Cardiac fibroblast (primary cell): ENCODE measurements at regions not wholly inside any gene's neighbourhood (a gene's known extent, or its start where the extent isn't known, plus 50 kb on each side); places are given as distances from the start of the nearest gene placed in this dataset.
"Not testable (repeated sequence)": the region's sequence is repeated elsewhere in the genome, so short reads cannot be mapped to it uniquely, and the experiment has no call there.

Experiments
- DNase-seq, 2 donors: peaks; one replicate each; pipeline versions ENCODE4 v3.0.0 to v3.0.0-alpha.2; 2010; ENCODE audit warnings: low read depth in 2 of 2
- H3K4me3 ChIP-seq, 2 donors: replicated peaks in 1 of 2; 1 replicate in 1 of 2; 2 replicates in 1 of 2; pipeline ENCODE4 v1.5.1; 2011; ENCODE audit warnings: low read depth in 2 of 2, low read length in 2 of 2, mild to moderate bottlenecking in 2 of 2, moderate library complexity in 1 of 2
- CTCF ChIP-seq: IDR thresholded peaks from one replicate; pipeline ENCODE4 v1.5.1; 2011; ENCODE audit warnings: low read depth, mild to moderate bottlenecking, low read length, inconsistent platforms

DNA sequence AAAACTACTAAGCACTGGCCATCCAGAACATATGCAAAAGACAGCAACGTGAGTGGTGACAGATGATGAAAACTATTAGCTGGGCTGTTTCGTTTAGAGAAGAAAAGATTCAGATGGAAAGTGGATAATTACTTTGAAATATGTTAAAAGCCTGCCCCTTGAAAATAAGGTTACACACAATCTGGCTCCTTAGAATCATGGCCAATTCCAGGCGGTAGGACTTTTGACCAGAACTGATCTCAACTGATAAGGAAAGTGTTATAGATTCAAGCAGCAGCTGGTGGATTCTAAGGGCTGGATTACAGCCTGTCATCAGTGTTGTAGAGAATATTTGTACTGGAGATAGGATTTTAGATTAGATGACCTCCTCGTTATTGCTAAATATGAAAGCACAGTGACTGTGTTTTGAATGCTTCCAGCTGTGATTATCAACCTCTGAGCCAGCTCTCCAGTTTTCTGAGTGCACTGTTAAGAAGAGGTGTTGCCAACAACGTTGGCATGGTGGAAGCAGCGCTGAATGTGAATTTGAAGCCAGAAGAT, 75.1 kb downstream of the KBTBD2 start:
- DNase-seq: peak in 1 of 2 donors; percentile 15
- not testable (repeated sequence) for H3K4me3 ChIP-seq

DNA sequence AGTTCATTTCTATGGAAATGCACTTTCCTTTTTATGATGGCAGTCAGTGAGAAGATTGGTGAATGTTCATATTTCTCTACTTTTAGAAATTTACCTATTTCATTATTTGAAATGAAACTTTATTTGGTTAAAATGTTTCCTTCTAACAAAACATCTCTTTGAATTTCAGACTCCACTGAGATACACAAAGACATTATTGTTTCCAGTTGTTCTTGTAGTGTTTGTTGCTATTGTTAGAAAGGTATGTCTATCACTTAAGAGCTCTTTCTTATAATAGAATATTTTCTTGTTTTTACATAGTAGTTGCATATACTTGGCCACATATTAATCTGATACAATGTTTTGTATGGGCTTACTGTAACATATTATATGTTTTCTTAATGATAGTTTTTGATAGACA, 76.8 kb downstream of the KBTBD2 start:
- DNase-seq, H3K4me3 ChIP-seq: not testable (repeated sequence)

DNA sequence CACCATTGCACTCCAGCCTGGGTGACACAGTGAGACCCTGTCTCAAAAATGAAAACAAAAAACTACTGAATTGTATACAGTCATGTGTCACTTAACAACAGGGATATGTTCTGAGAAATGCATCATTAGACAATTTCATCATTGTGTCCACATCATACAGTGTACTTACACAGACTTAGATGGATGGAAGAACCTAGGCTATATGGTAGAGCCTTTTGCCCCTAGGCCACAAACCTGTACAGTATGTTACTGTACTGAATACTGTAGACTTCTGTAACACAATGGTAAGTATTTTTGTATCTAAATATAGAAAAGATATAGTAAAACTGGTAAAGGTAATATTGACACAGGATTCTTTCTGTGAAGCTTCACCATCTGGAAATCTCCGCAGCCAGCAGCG, 81.7 kb downstream of the KBTBD2 start:
- H3K4me3 ChIP-seq: no peak overlapping the region
- TF ChIP-seq CTCF: no peak
- DNase-seq: no peak

GRCh38 chr7:32809347-32809746, 82.2 kb downstream of the KBTBD2 start:
- no peak for DNase-seq
- no peak for TF ChIP-seq CTCF

GRCh38 chr7:32803406-32804141, 88.0 kb downstream of the KBTBD2 start:
- TF ChIP-seq CTCF: no peak
- H3K4me3 ChIP-seq: no peak overlapping the region
- DNase-seq: no peak

More at GRCh38 chr7:32809347-32809746, 82.2 kb downstream of the KBTBD2 start:
- no peak overlapping the region for H3K4me3 ChIP-seq

DNA sequence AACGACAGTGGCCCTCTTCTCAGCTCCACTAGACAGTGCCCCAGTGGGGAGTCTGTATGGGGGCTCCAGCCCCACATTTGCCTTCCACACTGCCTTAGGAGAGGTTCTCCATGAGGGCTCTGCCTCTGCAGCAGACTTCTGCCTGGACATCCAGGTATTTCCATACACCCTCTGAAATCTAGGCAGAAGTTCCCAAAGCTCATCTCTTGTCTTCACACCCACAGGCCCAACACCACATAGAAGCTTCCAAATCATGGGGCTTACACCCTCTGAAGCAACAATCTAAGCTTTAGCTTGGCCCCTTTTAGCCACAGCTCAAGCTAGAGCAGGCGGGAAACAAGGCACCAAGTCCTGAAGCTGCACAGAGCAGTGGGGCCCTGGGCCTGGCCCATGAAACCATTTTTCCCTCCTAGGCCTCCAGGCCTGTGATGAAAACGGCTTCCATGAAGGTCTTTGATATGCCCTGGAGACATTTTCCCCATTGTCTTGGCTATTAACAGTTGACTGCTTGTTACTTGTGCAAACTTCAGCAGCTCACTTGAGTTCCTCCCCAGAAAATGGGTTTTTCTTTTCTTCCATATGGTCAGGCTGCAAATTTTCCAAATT, 89.2 kb downstream of the KBTBD2 start:
- H3K4me3 ChIP-seq: no peak overlapping the region
- TF ChIP-seq CTCF: no peak
- DNase-seq: no peak

- not testable (repeated sequence) for H3K4me3 ChIP-seq, DNase-seq
These were observed 98.5 kb downstream of the KBTBD2 start for GRCh38 chr7:32793053-32793452.

- H3K4me3 ChIP-seq: not testable (repeated sequence)
- DNase-seq: peak; percentile 37 to 84
These were observed 100.7 kb downstream of the KBTBD2 start for GRCh38 chr7:32790766-32791430.

GRCh38 chr7:32789266-32789665, 102.3 kb downstream of the KBTBD2 start:
- not testable (repeated sequence) for DNase-seq, H3K4me3 ChIP-seq

GRCh38 chr7:32788174-32788573, 103.4 kb downstream of the KBTBD2 start:
- H3K4me3 ChIP-seq, DNase-seq: not testable (repeated sequence)

- H3K4me3 ChIP-seq, DNase-seq: not testable (repeated sequence)
These were observed 106.1 kb downstream of the KBTBD2 start for GRCh38 chr7:32785365-32785944.

- not testable (repeated sequence) for H3K4me3 ChIP-seq, DNase-seq
These were observed 111.7 kb downstream of the KBTBD2 start for GRCh38 chr7:32779895-32780294.
